ENCODE measurements at regions not wholly inside any gene's neighbourhood (a gene's known extent, or its start where the extent isn't known, plus 50 kb on each side); places are given as distances from the start of the nearest gene placed in this dataset.

DNA sequence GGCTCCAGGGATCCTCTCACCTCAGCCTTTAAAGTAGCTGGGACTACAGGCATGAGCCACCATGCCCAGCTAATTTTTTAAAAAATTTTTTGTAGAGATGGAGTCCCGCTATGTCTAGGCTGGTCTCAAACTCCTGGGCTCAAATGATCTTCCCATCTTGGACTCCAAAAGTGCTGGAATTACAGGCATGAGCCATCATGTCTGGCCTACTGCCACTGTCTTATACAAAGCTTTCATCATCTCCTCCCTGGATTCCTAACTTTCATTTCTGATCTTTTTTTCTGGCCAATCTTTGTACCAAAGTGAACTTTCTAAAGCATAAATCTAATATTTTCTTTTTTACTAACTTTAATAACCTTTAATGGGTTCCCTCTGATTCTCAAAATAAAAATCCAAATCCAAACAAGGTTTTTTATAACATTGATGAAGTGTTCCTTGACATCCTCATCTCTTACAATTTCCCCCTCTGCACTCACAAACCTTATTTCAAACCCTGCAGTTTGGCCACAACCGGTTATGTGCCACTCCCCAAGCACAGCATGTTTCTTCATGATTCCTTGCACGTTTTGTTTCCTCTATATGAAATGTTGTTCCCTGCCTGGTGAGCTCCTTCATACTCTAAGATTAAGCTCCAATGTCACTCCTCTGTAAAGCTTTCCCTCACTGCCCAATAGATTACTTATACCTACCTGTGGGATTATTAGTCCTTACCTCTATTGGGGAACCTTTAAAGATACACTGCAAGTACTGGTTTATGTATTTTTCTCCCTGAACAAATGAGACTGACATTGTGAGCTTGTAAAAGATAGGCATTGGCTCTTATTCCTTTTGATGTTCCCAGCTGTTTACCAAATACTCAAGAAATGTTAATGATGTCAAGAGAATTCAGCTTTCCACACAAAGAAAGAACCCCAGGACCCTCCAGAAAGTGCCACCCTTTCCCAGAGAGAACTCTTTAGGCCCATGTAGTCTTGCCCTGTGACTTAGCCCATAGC lies 101.7 kb downstream of the HOXA1 start:
- TF ChIP-seq EZH2phosphoT487 (IDR thresholded peaks at IDR 0.05; ENCODE audit: low read depth) (no peak), CTCF (IDR thresholded peaks at IDR 0.05; ENCODE audit: low read depth, low read length) (no peak)
- Histone ChIP-seq H2AFZ (ENCODE audit: low read depth, low read length) (no peak overlapping the region), H3K9ac (ENCODE audit: low read length) (no peak overlapping the region), H3K36me3 (replicated peaks; ENCODE audit: low read depth, low read length) (no peaks in the 10 kb centered on the region), H3K27me3 (ENCODE audit: low read depth, low read length) (no peaks in the 10 kb centered on the region), H3K9me3 (ENCODE audit: insufficient read depth, low read length) (no peaks in the 10 kb centered on the region), H3K4me1 (ENCODE audit: low read length) (no peaks in the 10 kb centered on the region), H3K4me2 (ENCODE audit: low read length) (no peak overlapping the region), H4K20me1 (ENCODE audit: insufficient read depth, low read length) (no peaks in the 10 kb centered on the region), H3K27ac (ENCODE audit: low read length) (no peak overlapping the region), H3K79me2 (ENCODE audit: low read length) (no peaks in the 10 kb centered on the region), H3K4me3 (ENCODE audit: low read length) (no peak overlapping the region)

DNA sequence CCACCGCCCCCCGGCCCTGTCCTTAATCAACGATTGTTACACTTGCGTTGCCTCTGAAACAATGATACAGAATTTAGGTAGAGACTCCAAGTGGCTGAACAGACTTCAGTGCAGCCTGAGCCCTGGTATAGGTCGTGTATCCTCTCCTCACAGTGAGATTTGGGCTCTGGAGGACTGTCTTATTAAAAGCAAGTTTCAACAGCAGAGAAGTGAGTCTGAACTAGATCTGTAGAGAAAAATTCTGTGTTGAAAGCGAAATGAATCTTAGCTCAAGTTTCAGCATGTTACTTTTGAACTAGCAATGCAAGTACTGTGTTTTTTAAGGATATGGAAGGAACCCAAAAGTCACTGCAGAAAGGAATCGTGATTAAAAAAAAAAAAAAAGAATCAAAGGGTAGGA lies 103.1 kb downstream of the HOXA1 start:
- Histone ChIP-seq H3K79me2 (ENCODE audit: low read length) (no peaks in the 10 kb centered on the region), H3K27me3 (ENCODE audit: low read depth, low read length) (no peaks in the 10 kb centered on the region), H3K4me3 (ENCODE audit: low read length) (no peak overlapping the region), H3K4me1 (ENCODE audit: low read length) (peaks cover 3% of the 10 kb centered on the region), H3K9me3 (ENCODE audit: insufficient read depth, low read length) (no peaks in the 10 kb centered on the region), H4K20me1 (ENCODE audit: insufficient read depth, low read length) (no peaks in the 10 kb centered on the region), H2AFZ (ENCODE audit: low read depth, low read length) (no peak overlapping the region), H3K9ac (ENCODE audit: low read length) (no peak overlapping the region), H3K36me3 (replicated peaks; ENCODE audit: low read depth, low read length) (no peaks in the 10 kb centered on the region), H3K4me2 (ENCODE audit: low read length) (no peak overlapping the region), H3K27ac (ENCODE audit: low read length) (no peak overlapping the region)
- TF ChIP-seq EZH2phosphoT487 (IDR thresholded peaks at IDR 0.05; ENCODE audit: low read depth), result no peak
- TF ChIP-seq CTCF (IDR thresholded peaks at IDR 0.05; ENCODE audit: low read depth, low read length), result no peak

- Histone ChIP-seq H3K9ac (ENCODE audit: low read length) (no peak overlapping the region), H3K9me3 (ENCODE audit: insufficient read depth, low read length) (no peaks in the 10 kb centered on the region), H4K20me1 (ENCODE audit: insufficient read depth, low read length) (no peaks in the 10 kb centered on the region), H3K27ac (ENCODE audit: low read length) (no peak overlapping the region), H2AFZ (ENCODE audit: low read depth, low read length) (no peak overlapping the region), H3K79me2 (ENCODE audit: low read length) (no peaks in the 10 kb centered on the region), H3K36me3 (replicated peaks; ENCODE audit: low read depth, low read length) (no peaks in the 10 kb centered on the region), H3K27me3 (ENCODE audit: low read depth, low read length) (no peaks in the 10 kb centered on the region), H3K4me3 (ENCODE audit: low read length) (no peak overlapping the region), H3K4me1 (ENCODE audit: low read length) (peaks cover 6% of the 10 kb centered on the region), H3K4me2 (ENCODE audit: low read length) (no peak overlapping the region)
- TF ChIP-seq CTCF (IDR thresholded peaks at IDR 0.05; ENCODE audit: low read depth, low read length) (no peak), EZH2phosphoT487 (IDR thresholded peaks at IDR 0.05; ENCODE audit: low read depth) (no peak)
Measured at GRCh38 chr7:26991796-26992195, 104.0 kb downstream of the HOXA1 start.

- H3K4me1 ChIP-seq (ENCODE audit: low read length), result peaks cover 6% of the 10 kb centered on the region
- no peaks in the 10 kb centered on the region for H3K27me3 ChIP-seq (ENCODE audit: low read depth, low read length)
- no peak overlapping the region for H3K27ac ChIP-seq (ENCODE audit: low read length)
- H3K9ac ChIP-seq (ENCODE audit: low read length), result no peak overlapping the region
- no peak for TF ChIP-seq CTCF (IDR thresholded peaks at IDR 0.05; ENCODE audit: low read depth, low read length)
- no peak for TF ChIP-seq EZH2phosphoT487 (IDR thresholded peaks at IDR 0.05; ENCODE audit: low read depth)
- H2AFZ ChIP-seq (ENCODE audit: low read depth, low read length), result no peak overlapping the region
- no peak overlapping the region for H3K4me2 ChIP-seq (ENCODE audit: low read length)
- no peak overlapping the region for H3K4me3 ChIP-seq (ENCODE audit: low read length)
- no peaks in the 10 kb centered on the region for H3K36me3 ChIP-seq (replicated peaks; ENCODE audit: low read depth, low read length)
- no peaks in the 10 kb centered on the region for H4K20me1 ChIP-seq (ENCODE audit: insufficient read depth, low read length)
- H3K79me2 ChIP-seq (ENCODE audit: low read length), result no peaks in the 10 kb centered on the region
- no peaks in the 10 kb centered on the region for H3K9me3 ChIP-seq (ENCODE audit: insufficient read depth, low read length)
Measured at GRCh38 chr7:26989897-26990670, 105.7 kb downstream of the HOXA1 start.

Data from OCI-LY3 (cell line).